ENCODE measurements at regions not wholly inside any gene's neighbourhood (a gene's known extent, or its start where the extent isn't known, plus 50 kb on each side); places are given as distances from the start of the nearest gene placed in this dataset.
A peak's percentile ranks its signal among the peaks of the same experiment; 100 is the strongest.

DNA sequence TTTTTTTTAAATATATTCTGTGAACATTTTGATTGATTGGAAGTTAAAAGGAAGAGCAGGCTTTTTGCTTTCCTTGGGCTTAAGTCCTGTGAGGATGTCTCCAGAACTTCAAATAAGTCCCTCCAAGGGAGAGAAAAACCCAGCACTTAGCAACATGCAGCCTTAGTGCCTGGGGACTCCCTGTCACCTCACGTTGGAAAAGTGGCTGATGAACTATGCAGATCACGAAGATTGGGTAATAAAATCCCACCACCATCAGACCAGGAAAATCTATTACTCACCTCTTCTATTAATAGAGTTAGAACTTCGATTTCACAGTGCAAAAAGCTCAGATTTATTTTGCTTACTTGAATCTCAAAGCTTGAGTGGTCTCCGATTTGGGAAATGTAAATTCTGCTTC lies 507.0 kb downstream of the MAT2B start:
- POLR2A ChIA-PET: interaction anchor here (0.6 to 1.0 kb wide), 2 partner anchors 97 to 274 kb away, joined by 3 to 6 read pairs; no protein-coding TSS in a partner anchor
- Histone ChIP-seq H3K4me3 (ENCODE audit: control extremely low read depth in 1 of 5, extremely low read depth in 1 of 5, insufficient read depth in 1 of 5, low read depth in 2 of 5, low read length in 4 of 5) (no peak overlapping the region), H3K9ac (ENCODE audit: low read length) (no peak overlapping the region), H3K4me2 (replicated peaks; ENCODE audit: low read depth, low read length, poor library complexity, severe bottlenecking) (peak overlapping the region; percentile 47), H3K27ac (ENCODE audit: low read length in 2 of 2) (no peak overlapping the region), H3K36me3 (replicated peaks in 1 of 2; ENCODE audit: control extremely low read depth in 1 of 2, control insufficient read depth in 1 of 2, extremely low read depth in 1 of 2, insufficient read depth in 2 of 2, low read length in 1 of 2) (no peaks in the 10 kb centered on the region), H3K4me1 (ENCODE audit: control insufficient read depth in 2 of 2, insufficient read depth in 2 of 2, low read length in 2 of 2) (peaks cover 4 to 8% of the 10 kb centered on the region in 2 donors), H4K20me1 (ENCODE audit: control insufficient read depth, insufficient read depth, low read length, poor library complexity, severe bottlenecking) (no peaks in the 10 kb centered on the region), H3K79me2 (ENCODE audit: control insufficient read depth, insufficient read depth, low read length) (no peaks in the 10 kb centered on the region), H3K27me3 (replicated peaks in 1 of 4; ENCODE audit: control extremely low read depth in 1 of 4, control insufficient read depth in 3 of 4, insufficient read depth in 4 of 4, low read length in 3 of 4) (no peaks in the 10 kb centered on the region), H2AFZ (ENCODE audit: insufficient read depth, low read depth, low read length, poor library complexity, severe bottlenecking) (peak overlapping the region; percentile 64), H3K9me3 (ENCODE audit: control extremely low read depth in 1 of 3, control insufficient read depth in 2 of 3, insufficient read depth in 1 of 3, low read length in 2 of 3) (no peaks in the 10 kb centered on the region)
- WGBS (ENCODE audit: insufficient coverage): no CpG with 5 or more reads among the region's 4 CpGs
- intact Hi-C loops (cut with micrococcal nuclease): loop anchor here (2.0 kb wide), 1 partner anchor 448 kb away; no protein-coding TSS in a partner anchor
- Mint-ChIP-seq H3K27me3 (no peaks in the 10 kb centered on the region), H3K27ac (no peak overlapping the region), H3K9me3 (ENCODE audit: insufficient read depth) (no peaks in the 10 kb centered on the region), H3K4me3 (no peak overlapping the region), H3K4me1 (peaks cover 11% of the 10 kb centered on the region)
- DNase-seq (no peak), ATAC-seq (ENCODE audit: low read depth) (no peak)
- TF ChIP-seq, protein P1, sequence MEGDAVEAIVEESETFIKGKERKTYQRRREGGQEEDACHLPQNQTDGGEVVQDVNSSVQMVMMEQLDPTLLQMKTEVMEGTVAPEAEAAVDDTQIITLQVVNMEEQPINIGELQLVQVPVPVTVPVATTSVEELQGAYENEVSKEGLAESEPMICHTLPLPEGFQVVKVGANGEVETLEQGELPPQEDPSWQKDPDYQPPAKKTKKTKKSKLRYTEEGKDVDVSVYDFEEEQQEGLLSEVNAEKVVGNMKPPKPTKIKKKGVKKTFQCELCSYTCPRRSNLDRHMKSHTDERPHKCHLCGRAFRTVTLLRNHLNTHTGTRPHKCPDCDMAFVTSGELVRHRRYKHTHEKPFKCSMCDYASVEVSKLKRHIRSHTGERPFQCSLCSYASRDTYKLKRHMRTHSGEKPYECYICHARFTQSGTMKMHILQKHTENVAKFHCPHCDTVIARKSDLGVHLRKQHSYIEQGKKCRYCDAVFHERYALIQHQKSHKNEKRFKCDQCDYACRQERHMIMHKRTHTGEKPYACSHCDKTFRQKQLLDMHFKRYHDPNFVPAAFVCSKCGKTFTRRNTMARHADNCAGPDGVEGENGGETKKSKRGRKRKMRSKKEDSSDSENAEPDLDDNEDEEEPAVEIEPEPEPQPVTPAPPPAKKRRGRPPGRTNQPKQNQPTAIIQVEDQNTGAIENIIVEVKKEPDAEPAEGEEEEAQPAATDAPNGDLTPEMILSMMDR (IDR thresholded peaks at IDR 0.05): no peak
- TF ChIP-seq EZH2 (IDR thresholded peaks at IDR 0.05; ENCODE audit: borderline replicate concordance, insufficient read depth, low read depth, low read length, poor library complexity, severe bottlenecking): no peak
- CTCF ChIA-PET: interaction anchor here (0.6 to 4.8 kb wide), 31 partner anchors 9 to 1445 kb away, joined by 3 to 46 read pairs (median 3); no protein-coding TSS in a partner anchor

DNA sequence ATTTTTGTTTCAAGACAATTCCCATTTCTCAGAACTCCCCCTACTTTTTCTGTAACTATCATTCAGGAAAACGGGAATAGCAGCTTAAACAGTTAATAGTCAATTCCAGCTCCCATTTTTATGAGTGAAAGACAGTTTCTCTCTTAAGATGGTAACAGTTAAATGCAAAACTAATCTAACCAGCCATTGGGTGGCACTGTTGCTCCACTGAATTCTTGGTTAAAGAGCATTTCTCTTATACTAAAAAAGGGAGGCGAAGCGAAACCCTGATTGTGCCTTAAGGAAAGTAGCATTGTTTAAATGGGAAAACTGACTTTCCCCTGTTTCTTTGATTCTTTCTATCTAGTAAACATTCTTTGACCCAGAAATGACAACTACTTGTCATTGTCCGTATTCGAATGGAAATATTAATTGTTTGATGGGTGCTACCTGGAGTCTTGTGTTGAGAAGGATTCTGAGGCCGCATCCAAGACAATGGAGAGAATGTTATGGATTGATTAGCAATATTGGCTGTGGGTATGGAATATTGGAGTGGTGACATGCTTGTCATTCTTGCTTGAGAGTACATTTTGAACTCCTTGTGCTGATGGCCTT lies 507.8 kb downstream of the MAT2B start:
- no peaks in the 10 kb centered on the region for H3K9me3 ChIP-seq (ENCODE audit: control extremely low read depth in 1 of 3, control insufficient read depth in 2 of 3, insufficient read depth in 1 of 3, low read length in 2 of 3)
- no peak overlapping the region for H3K4me3 ChIP-seq (ENCODE audit: control extremely low read depth in 1 of 5, extremely low read depth in 1 of 5, insufficient read depth in 1 of 5, low read depth in 2 of 5, low read length in 4 of 5)
- Mint-ChIP-seq H3K27me3 (no peaks in the 10 kb centered on the region), H3K4me1 (peaks cover 11% of the 10 kb centered on the region), H3K9me3 (ENCODE audit: insufficient read depth) (no peaks in the 10 kb centered on the region), H3K4me3 (peak overlapping the region; percentile 48), H3K27ac (peak overlapping the region; percentile 43)
- H3K36me3 ChIP-seq (replicated peaks in 1 of 2; ENCODE audit: control extremely low read depth in 1 of 2, control insufficient read depth in 1 of 2, extremely low read depth in 1 of 2, insufficient read depth in 2 of 2, low read length in 1 of 2): no peaks in the 10 kb centered on the region
- peak overlapping the region; percentile 23 for H3K9ac ChIP-seq (ENCODE audit: low read length)
- H3K27ac ChIP-seq (ENCODE audit: low read length in 2 of 2): no peak overlapping the region
- TF ChIP-seq EZH2 (IDR thresholded peaks at IDR 0.05; ENCODE audit: borderline replicate concordance, insufficient read depth, low read depth, low read length, poor library complexity, severe bottlenecking): no peak
- TF ChIP-seq, protein P1 (IDR thresholded peaks at IDR 0.05): peak; percentile 88
- H3K4me1 ChIP-seq (ENCODE audit: control insufficient read depth in 2 of 2, insufficient read depth in 2 of 2, low read length in 2 of 2): peaks cover 4 to 8% of the 10 kb centered on the region in 2 donors
- peak; percentile 65 for ATAC-seq (ENCODE audit: low read depth)
- H4K20me1 ChIP-seq (ENCODE audit: control insufficient read depth, insufficient read depth, low read length, poor library complexity, severe bottlenecking): no peaks in the 10 kb centered on the region
- no peaks in the 10 kb centered on the region for H3K27me3 ChIP-seq (replicated peaks in 1 of 4; ENCODE audit: control extremely low read depth in 1 of 4, control insufficient read depth in 3 of 4, insufficient read depth in 4 of 4, low read length in 3 of 4)
- peak; percentile 79 for DNase-seq
- peak overlapping the region; percentile 64 for H2AFZ ChIP-seq (ENCODE audit: insufficient read depth, low read depth, low read length, poor library complexity, severe bottlenecking)
- intact Hi-C loops (cut with micrococcal nuclease): loop anchor here (1.0 to 2.0 kb wide), 5 partner anchors 98 to 491 kb away; no protein-coding TSS in a partner anchor
- CTCF ChIA-PET: interaction anchor here (0.5 to 4.8 kb wide), 34 partner anchors 8 to 1445 kb away, joined by 3 to 46 read pairs (median 3); no protein-coding TSS in a partner anchor
- WGBS (ENCODE audit: insufficient coverage): 77% methylated on average over 3 of the region's 6 CpGs
- POLR2A ChIA-PET: interaction anchor here (1.0 kb wide), 1 partner anchor 97 kb away, joined by 3 read pairs; no protein-coding TSS in a partner anchor
- H3K79me2 ChIP-seq (ENCODE audit: control insufficient read depth, insufficient read depth, low read length): no peaks in the 10 kb centered on the region
- peak overlapping the region; percentile 47 for H3K4me2 ChIP-seq (replicated peaks; ENCODE audit: low read depth, low read length, poor library complexity, severe bottlenecking)
